ENCODE measurements at regions not wholly inside any gene's neighbourhood (a gene's known extent, or its start where the extent isn't known, plus 50 kb on each side); places are given as distances from the start of the nearest gene placed in this dataset.

DNA sequence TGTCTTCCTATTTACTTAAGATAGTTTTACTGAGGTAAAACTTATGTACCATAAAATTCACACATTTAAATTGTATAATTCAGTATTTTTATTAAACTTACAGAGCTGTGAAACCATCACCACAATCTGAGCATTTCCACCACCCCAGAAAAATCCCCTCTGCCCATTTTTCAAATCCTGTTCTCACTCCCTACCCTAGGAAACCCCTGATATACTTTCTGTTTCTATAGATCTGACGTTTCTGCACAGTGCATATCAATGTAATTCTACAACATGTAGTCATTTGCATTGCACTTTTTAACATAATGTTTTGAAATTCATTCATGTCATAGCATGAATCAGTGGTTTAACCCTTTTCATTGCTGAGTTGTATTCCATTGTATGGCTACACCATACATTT lies 96.7 kb upstream of the OPRM1 start:
- TF ChIP-seq RAD21 (IDR thresholded peaks at IDR 0.05) (no peak), REST (IDR thresholded peaks at IDR 0.05) (no peak), RXRA (IDR thresholded peaks at IDR 0.05) (no peak), TAF1 (conservative IDR thresholded peaks at IDR 0.05) (no peak), GABPA (IDR thresholded peaks at IDR 0.05 in 1 of 2, conservative IDR thresholded peaks at IDR 0.05 in 1 of 2) (no peak), JUND (IDR thresholded peaks at IDR 0.05) (no peak), FOXA2 (IDR thresholded peaks at IDR 0.05) (no peak), HNF4G (IDR thresholded peaks at IDR 0.05) (no peak), ZBTB33 (IDR thresholded peaks at IDR 0.05) (no peak), CTCF (IDR thresholded peaks at IDR 0.05; ENCODE audit: low read depth, low read length, missing input control) (no peak), HNF4A (conservative IDR thresholded peaks at IDR 0.05) (no peak), SP1 (IDR thresholded peaks at IDR 0.05) (no peak), YY1 (IDR thresholded peaks at IDR 0.05) (no peak), FOXA1 (IDR thresholded peaks at IDR 0.05) (no peak), EGR1 (IDR thresholded peaks at IDR 0.05; ENCODE audit: low read depth in 2 of 2) (no peak)
- TF ChIP-seq, protein P1, sequence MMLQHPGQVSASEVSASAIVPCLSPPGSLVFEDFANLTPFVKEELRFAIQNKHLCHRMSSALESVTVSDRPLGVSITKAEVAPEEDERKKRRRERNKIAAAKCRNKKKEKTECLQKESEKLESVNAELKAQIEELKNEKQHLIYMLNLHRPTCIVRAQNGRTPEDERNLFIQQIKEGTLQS (IDR thresholded peaks at IDR 0.05) = no peak
- TF ChIP-seq, protein P2, sequence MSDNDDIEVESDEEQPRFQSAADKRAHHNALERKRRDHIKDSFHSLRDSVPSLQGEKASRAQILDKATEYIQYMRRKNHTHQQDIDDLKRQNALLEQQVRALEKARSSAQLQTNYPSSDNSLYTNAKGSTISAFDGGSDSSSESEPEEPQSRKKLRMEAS (IDR thresholded peaks at IDR 0.05) = no peak
- Histone ChIP-seq H3K4me3 (ENCODE audit: low read depth in 1 of 3, low read length in 3 of 3) (no peak overlapping the region), H3K27ac (ENCODE audit: low read depth in 1 of 2, low read length in 2 of 2) (no peak overlapping the region), H3K9ac (ENCODE audit: low read depth in 1 of 2, low read length in 2 of 2) (no peak overlapping the region), H3K9me3 (ENCODE audit: control insufficient read depth in 4 of 4, low read length in 3 of 4) (no peaks in the 10 kb centered on the region), H3K27me3 (ENCODE audit: control insufficient read depth in 4 of 4, insufficient read depth in 4 of 4, low read length in 3 of 4) (no peaks in the 10 kb centered on the region), H3K4me1 (ENCODE audit: control insufficient read depth in 4 of 4, insufficient read depth in 4 of 4, low read length in 3 of 4) (no peaks in the 10 kb centered on the region), H3K36me3 (ENCODE audit: control insufficient read depth in 4 of 4, insufficient read depth in 3 of 4, low read depth in 1 of 4, low read length in 3 of 4) (no peaks in the 10 kb centered on the region)
- no peak for DNase-seq (ENCODE audit: low spot score)
- 67% methylated on average over 1 of the region's 1 CpG for WGBS

- no peaks in the 10 kb centered on the region for H3K27me3 ChIP-seq (ENCODE audit: control insufficient read depth in 4 of 4, insufficient read depth in 4 of 4, low read length in 3 of 4)
- no peaks in the 10 kb centered on the region for H3K36me3 ChIP-seq (ENCODE audit: control insufficient read depth in 4 of 4, insufficient read depth in 3 of 4, low read depth in 1 of 4, low read length in 3 of 4)
- no peak overlapping the region for H3K4me3 ChIP-seq (ENCODE audit: low read depth in 1 of 3, low read length in 3 of 3)
- no peak overlapping the region for H3K9ac ChIP-seq (ENCODE audit: low read depth in 1 of 2, low read length in 2 of 2)
- no peaks in the 10 kb centered on the region for H3K4me1 ChIP-seq (ENCODE audit: control insufficient read depth in 4 of 4, insufficient read depth in 4 of 4, low read length in 3 of 4)
- no peaks in the 10 kb centered on the region for H3K9me3 ChIP-seq (ENCODE audit: control insufficient read depth in 4 of 4, low read length in 3 of 4)
- H3K27ac ChIP-seq (ENCODE audit: low read depth in 1 of 2, low read length in 2 of 2) = no peak overlapping the region
- WGBS = 55% methylated on average over 2 of the region's 2 CpGs
- DNase-seq (ENCODE audit: low spot score) = no peak
- TF ChIP-seq, protein P1 (IDR thresholded peaks at IDR 0.05) = no peak
- no peak for TF ChIP-seq GABPA (IDR thresholded peaks at IDR 0.05 in 1 of 2, conservative IDR thresholded peaks at IDR 0.05 in 1 of 2)
- TF ChIP-seq RAD21 (IDR thresholded peaks at IDR 0.05) = no peak
- TF ChIP-seq FOXA1 (IDR thresholded peaks at IDR 0.05) = no peak
- no peak for TF ChIP-seq ZBTB33 (IDR thresholded peaks at IDR 0.05)
- no peak for TF ChIP-seq YY1 (IDR thresholded peaks at IDR 0.05)
- TF ChIP-seq RXRA (IDR thresholded peaks at IDR 0.05) = no peak
- TF ChIP-seq, protein P2 (IDR thresholded peaks at IDR 0.05) = no peak
- TF ChIP-seq FOXA2 (IDR thresholded peaks at IDR 0.05) = no peak
- no peak for TF ChIP-seq REST (IDR thresholded peaks at IDR 0.05)
- TF ChIP-seq HNF4A (conservative IDR thresholded peaks at IDR 0.05) = no peak
- TF ChIP-seq JUND (IDR thresholded peaks at IDR 0.05) = no peak
Observed at GRCh38 chr6:153941768-153942167, 97.3 kb upstream of the OPRM1 start.
